HG03095 (cell line): ENCODE measurements at regions not wholly inside any gene's neighbourhood (a gene's known extent, or its start where the extent isn't known, plus 50 kb on each side); places are given as distances from the start of the nearest gene placed in this dataset.
A peak's percentile ranks its signal among the peaks of the same experiment; 100 is the strongest.

Experiments
- ATAC-seq: cut with Tn5 transposase; IDR thresholded peaks from one replicate; pipeline ENCODE4 v1.9.1; 2021; ENCODE audit warnings: moderate library complexity; ENCODE audit not compliant: unreplicated experiment

DNA sequence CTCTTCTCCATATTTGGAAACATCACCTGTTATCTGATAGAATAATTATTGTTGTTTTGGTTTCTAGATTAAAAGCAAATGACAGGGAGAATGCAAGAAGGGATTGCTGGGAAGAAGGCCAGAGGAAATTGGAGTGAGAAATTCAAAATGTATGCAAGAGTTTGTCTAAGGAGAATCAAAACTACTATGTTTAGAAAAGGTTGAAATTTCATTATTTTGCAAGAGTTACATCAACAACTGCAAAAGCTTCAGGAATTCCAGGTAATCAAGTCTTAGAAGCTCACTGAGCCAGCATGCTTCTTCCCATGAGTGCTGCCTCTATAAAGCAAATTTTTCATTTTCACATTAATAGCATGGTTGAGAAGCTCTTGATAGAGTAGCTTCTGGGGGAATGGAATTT is 177.2 kb upstream of the GBE1 start:
- ATAC-seq, result no peak

GRCh38 chr3:81936817-81937216 is 175.4 kb upstream of the GBE1 start:
- no peak for ATAC-seq

DNA sequence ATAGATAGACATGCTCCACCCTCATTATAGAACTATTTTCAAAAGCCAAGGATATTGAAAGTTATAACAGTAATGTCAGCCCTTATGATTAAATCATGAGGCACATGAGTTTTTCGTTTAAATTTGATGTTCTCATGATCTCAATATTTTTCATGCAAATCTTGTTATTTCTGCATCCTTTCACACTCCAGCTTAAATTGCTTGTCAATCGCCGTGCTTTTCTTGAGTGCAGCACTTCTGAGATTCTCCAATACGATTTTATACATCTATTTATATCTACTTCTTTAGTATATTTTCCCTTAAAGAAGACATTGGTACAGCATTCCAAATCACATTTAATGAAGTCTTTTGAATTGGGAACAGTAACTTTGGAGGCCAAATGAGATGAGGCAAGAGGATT is 171.2 kb upstream of the GBE1 start:
- no peak for ATAC-seq

- no peak for ATAC-seq
Measured at GRCh38 chr3:81931265-81932251, 170.1 kb upstream of the GBE1 start.

DNA sequence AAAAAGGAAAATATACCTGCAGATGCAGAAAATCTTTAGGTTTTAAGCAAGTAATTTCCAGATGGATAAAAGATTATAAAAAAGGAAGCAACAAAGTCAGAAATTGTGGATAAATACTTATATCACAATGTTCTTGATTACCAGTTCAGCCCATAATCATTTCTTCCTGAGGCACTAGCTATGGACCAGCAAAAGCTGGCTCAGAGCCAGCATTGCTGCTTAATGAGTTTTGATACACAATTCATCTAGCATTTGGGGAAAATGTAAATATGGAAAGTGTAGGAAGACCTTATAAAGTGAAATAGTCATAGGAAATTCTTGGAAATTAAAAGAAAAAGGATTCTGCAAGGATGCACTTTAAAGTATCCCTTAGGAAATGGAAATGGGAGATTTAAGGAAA is 168.3 kb upstream of the GBE1 start:
- ATAC-seq, result no peak

GRCh38 chr3:81927811-81928210 is 166.4 kb upstream of the GBE1 start:
- ATAC-seq, result no peak

DNA sequence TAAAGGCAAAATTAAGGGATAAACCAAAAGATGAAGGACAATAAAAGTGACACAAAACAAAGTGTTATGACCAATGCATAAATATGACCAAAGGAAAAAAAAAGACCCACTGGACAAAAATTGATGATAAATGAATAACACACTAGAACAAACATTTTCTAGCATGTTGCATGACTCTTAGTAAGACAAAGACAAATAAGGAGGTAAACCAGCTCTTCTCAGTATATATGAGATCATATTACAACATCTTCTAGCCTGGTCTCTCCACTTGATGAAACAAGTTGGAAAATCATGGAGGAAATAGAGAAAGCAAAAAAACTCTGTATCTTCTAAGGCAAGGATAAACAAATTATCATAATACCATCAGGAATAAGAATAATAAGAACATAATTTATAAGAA is 163.9 kb upstream of the GBE1 start:
- no peak for ATAC-seq

DNA sequence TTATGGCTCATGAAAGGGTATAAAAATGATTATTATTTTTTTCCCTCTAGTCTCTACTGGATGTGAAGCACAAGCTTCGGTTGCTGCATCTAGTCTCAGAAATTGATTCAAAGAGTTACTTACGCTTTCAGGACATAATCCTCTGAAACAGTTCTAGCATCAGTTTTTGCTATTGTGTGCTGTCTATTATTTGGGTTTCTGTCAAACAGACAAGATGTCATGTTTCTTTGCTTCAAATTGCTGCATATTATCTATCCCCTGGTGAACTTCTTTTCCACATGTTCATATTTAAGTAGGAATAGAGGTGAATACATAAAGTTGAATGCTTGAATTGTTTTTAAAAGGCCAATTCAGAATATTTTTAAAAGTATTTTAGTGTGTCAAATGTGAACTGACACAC is 161.6 kb upstream of the GBE1 start:
- no peak for ATAC-seq

DNA sequence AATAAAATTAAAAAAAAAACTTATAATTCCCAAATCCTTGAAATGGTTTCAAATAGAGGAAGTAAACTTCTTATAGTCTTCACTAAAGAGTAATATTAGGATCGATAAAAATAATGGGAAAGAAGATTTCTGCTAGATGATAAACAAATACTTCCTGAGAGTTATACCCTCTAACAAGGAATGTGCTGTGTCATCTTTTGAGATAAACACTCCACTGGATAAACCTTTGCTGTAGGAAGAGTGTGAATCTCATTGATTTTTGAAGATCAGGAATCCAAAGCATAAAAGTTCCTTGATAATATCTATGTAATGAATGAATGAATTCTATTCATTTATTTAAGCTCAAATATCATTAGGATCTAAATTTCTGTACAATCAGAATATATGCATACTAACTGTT is 161.0 kb upstream of the GBE1 start:
- no peak for ATAC-seq

DNA sequence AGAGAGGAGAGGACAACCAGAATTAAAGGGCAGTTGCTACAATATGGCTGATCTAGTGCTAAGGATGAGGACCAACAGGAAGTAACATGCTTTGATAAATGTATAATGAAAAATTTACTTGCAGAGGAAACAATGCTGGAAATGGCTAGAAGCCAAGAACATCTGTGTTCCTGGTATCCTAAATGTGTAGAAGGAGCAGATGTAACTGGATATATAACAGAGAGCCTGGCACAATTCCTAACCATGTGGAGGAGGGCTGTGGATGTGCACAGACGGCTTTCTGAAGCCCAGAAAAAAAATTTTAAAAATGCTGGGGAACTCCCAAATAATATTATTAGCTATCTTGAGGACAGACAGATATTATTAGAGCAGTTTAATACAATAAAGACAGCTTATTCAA is 159.4 kb upstream of the GBE1 start:
- no peak for ATAC-seq

GRCh38 chr3:81916890-81917289 is 155.4 kb upstream of the GBE1 start:
- ATAC-seq, result no peak

DNA sequence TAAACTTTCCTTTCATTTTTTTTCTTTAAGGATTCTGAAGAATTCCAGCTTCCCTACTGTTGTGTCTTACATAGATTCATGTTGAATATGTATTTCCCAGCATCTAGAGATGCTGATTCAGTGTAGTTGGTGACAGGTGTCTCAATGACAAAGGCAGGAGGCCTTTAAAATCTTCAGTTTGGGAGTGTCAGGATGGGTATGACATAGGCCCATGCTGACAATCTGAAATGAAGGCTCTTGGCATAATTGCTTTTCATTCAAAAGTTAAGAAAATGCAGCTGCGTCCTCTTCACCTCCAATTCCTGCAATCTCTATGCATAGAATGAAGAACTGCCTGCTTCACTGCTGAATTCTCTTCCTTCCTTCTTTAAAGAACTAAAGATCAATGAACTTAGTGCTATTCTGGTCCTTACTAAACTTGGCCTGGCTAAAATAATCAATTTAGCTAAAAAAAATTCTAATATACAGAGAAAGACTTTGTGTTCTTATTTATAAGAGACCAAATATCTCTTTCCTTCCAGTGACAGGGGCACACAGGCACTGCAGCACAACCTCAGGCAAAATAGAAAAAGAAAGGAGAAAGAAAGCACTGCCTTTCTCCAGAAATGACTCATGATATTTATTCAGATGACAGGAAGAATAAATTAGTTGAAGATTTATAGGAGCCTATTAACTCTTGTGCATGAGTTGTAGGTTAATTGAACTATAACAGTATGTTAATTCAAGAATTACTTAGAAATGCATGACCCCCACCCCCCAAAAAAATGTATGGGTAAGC is 152.6 kb upstream of the GBE1 start:
- ATAC-seq, result no peak

DNA sequence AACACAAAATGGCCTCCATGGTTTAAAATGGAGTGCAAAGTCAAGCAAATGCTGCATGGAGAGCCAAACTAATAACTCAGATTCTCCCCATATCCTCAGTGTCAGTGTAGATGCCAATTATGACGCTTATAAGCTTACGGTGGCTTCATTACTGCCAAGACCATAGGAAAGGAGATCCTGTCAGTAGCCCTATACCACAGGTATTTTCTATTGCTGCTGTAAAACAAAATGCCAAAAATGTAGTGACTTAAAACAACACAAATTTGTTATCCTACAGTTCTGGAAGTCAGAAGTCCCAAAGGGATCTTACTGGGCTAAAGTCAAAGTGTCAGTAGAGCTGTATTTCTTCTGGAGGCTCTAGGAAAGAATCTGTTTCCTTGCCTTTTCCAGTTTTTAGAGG is 149.8 kb upstream of the GBE1 start:
- ATAC-seq, result no peak

- ATAC-seq, result peak; percentile 76
Measured at GRCh38 chr3:81910244-81910852, 148.9 kb upstream of the GBE1 start.

GRCh38 chr3:81909796-81910195 is 148.4 kb upstream of the GBE1 start:
- no peak for ATAC-seq

DNA sequence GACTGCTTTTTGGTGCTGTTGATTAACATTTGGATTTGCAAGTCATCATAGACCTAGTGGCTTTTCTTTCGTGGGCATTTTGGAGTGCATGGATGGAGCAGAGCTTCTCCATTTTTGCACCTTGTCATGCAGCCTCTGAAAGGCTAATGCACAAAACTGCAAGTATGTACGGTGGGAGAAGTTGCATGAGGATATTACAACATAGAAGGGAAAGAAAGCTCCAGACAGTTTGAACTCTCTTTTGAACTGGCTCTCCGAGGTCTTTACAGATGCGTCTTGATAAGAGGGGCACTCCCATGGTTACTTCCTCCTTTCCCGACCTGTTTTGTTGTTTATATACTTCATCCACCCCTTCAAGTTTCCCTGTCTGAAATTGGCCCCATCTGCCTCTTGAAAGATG is 147.1 kb upstream of the GBE1 start:
- ATAC-seq, result no peak

DNA sequence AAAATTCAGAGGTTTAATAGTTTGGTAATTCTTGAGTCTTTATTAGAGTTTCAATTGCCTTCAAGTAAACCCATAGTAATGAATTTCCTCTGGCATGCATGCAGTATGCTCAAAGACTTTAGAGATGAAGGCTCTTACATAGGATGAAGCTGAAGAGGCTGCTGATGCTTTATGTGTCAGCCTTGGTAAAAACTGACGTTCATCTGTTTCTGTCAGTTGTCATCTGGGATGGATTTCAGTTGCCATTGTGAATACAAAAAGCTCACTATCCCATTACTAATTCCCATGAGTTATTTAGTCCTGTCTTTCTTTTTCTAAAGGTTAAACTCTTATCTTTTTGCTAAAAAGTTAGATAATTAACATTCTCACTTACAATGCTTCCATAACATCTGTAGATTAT is 136.9 kb upstream of the GBE1 start:
- no peak for ATAC-seq

GRCh38 chr3:81894598-81894997 is 133.2 kb upstream of the GBE1 start:
- no peak for ATAC-seq

DNA sequence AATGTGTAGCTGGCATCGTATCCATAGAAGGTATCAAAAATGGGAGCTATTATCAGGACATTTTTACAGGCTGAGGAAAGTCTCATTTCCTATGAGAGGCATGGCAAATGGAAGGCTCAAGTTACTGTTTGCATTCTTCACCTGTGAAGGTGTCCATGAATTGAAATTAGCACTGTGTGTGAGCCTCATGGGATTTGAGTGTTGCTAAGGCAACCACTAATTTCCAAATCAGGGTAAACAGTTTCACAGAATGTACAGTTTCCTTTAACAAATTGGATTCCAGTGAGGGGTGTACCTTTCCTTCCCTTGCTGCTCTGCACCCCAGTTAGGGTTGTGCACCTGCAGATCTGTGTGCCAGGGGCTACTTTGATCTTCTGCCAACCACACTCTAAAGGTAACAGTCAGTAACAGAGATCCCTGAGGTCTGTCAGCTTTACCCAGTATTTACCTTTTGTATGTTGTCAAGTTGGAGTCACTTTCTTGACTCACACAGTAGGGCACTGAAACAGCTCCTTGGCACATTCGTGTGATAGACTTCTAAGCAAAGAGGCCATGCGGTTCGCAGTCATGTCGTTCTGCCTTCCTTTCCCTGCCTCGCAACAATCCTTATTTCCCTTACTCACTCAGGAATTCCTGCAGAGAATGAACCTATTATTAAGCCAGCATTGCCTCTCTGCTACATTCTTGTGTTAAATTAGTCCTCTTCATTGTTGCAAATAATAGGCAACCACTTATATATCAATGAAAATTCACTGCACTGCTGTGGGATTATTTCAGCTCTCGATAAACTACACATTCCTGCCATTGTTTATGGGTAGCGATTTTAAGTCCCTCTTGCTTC is 129.8 kb upstream of the GBE1 start:
- no peak for ATAC-seq

GRCh38 chr3:81888914-81889557 is 127.6 kb upstream of the GBE1 start:
- no peak for ATAC-seq
